NOMO-1 (cell line): ENCODE measurements at regions not wholly inside any gene's neighbourhood (a gene's known extent, or its start where the extent isn't known, plus 50 kb on each side); places are given as distances from the start of the nearest gene placed in this dataset.
"Not testable (repeated sequence)": the region's sequence is repeated elsewhere in the genome, so short reads cannot be mapped to it uniquely, and the experiment has no call there.

ENCODE experiments used
- DNase-seq, 2 experiments: peaks; one replicate each; lab custom pipeline; 2025; ENCODE audit not compliant: unreplicated experiment in 2 of 2; lab: John Stamatoyannopoulos, UW

GRCh38 chr21:23131177-23131576 is 2133.0 kb downstream of the NCAM2 start:
- no peak for DNase-seq

GRCh38 chr21:23138797-23139196 is 2140.6 kb downstream of the NCAM2 start:
- DNase-seq, result no peak

- DNase-seq, result no peak
These were observed 2153.9 kb downstream of the NCAM2 start for GRCh38 chr21:23152130-23152529.

GRCh38 chr21:23153842-23154241 is 2155.6 kb downstream of the NCAM2 start:
- DNase-seq, result not testable (repeated sequence)

GRCh38 chr21:23155281-23155680 is 2157.1 kb downstream of the NCAM2 start:
- DNase-seq, result no peak

GRCh38 chr21:23160914-23161313 is 2162.7 kb downstream of the NCAM2 start:
- no peak for DNase-seq

- no peak for DNase-seq
These were observed 2164.2 kb downstream of the NCAM2 start for GRCh38 chr21:23162198-23162946.
